Liver (tissue), 8 donors: ENCODE measurements at regions not wholly inside any gene's neighbourhood (a gene's known extent, or its start where the extent isn't known, plus 50 kb on each side); places are given as distances from the start of the nearest gene placed in this dataset.

Source experiments
- DNase-seq: peaks from one replicate; pipeline ENCODE4 v3.0.0-alpha.2; 2017; ENCODE audit warnings: low spot score
- H3K27ac ChIP-seq, 2 donors: one replicate each; pipeline ENCODE4 v1.7.0; 2013; ENCODE audit warnings: inconsistent platforms in 2 of 2, low read length in 2 of 2, control low read depth in 1 of 2, low read depth in 1 of 2, mild to moderate bottlenecking in 1 of 2
- H3K27me3 ChIP-seq, 4 donors: one replicate each; pipeline versions ENCODE4 v1.6.1 to v1.7.0; 2013; ENCODE audit warnings: low read length in 3 of 4, inconsistent platforms in 1 of 4, mild to moderate bottlenecking in 1 of 4, moderate library complexity in 1 of 4; ENCODE audit not compliant: control insufficient read depth in 4 of 4, insufficient read depth in 4 of 4
- H3K36me3 ChIP-seq, 4 donors: one replicate each; pipeline versions ENCODE4 v1.6.1 to v1.7.0; 2013; ENCODE audit warnings: low read length in 3 of 4, mild to moderate bottlenecking in 3 of 4, low read depth in 1 of 4, moderate library complexity in 1 of 4; ENCODE audit not compliant: control insufficient read depth in 4 of 4, insufficient read depth in 3 of 4
- H3K4me1 ChIP-seq, 4 donors: one replicate each; pipeline versions ENCODE4 v1.6.1 to v1.7.0; 2013; ENCODE audit warnings: low read length in 3 of 4, mild to moderate bottlenecking in 3 of 4, moderate library complexity in 1 of 4; ENCODE audit not compliant: control insufficient read depth in 4 of 4, insufficient read depth in 4 of 4
- H3K4me3 ChIP-seq, 3 donors: one replicate each; pipeline versions ENCODE4 v1.6.1 to v1.7.0; 2013; ENCODE audit warnings: low read length in 3 of 3, control low read depth in 1 of 3, low read depth in 1 of 3, mild to moderate bottlenecking in 1 of 3
- H3K9ac ChIP-seq, 2 donors: one replicate each; pipeline ENCODE4 v1.7.0; 2013; ENCODE audit warnings: low read length in 2 of 2, mild to moderate bottlenecking in 2 of 2, moderate library complexity in 2 of 2, control low read depth in 1 of 2, low read depth in 1 of 2
- H3K9me3 ChIP-seq, 4 donors: one replicate each; pipeline versions ENCODE4 v1.6.1 to v1.7.0; 2013; ENCODE audit warnings: low read length in 3 of 4; ENCODE audit not compliant: control insufficient read depth in 4 of 4
- EGR1 ChIP-seq, 2 donors: IDR thresholded peaks; 2 replicates each; pipeline ENCODE4 v1.6.1; 2016 to 2018; ENCODE audit warnings: antibody characterized with exemption in 2 of 2, low read depth in 2 of 2
- FOXA1 ChIP-seq: IDR thresholded peaks from 2 replicates; pipeline ENCODE4 v1.6.1; 2016; ENCODE audit warnings: antibody characterized with exemption
- FOXA2 ChIP-seq: IDR thresholded peaks from 2 replicates; pipeline ENCODE4 v1.6.1; 2016; ENCODE audit warnings: antibody characterized with exemption
- GABPA ChIP-seq, 2 donors: IDR thresholded peaks in 1 of 2; conservative IDR thresholded peaks in 1 of 2; 2 replicates each; pipeline ENCODE4 v1.6.1; 2016; ENCODE audit warnings: antibody characterized with exemption in 2 of 2, mild to moderate bottlenecking in 1 of 2, moderate library complexity in 1 of 2
- HNF4A ChIP-seq, 2 donors: conservative IDR thresholded peaks; 2 replicates each; pipeline ENCODE4 v1.6.1; 2016; ENCODE audit warnings: antibody characterized with exemption in 2 of 2, mild to moderate bottlenecking in 2 of 2
- HNF4G ChIP-seq: IDR thresholded peaks from 2 replicates; pipeline ENCODE4 v1.6.1; 2016; ENCODE audit warnings: antibody characterized with exemption
- JUND ChIP-seq, 2 donors: IDR thresholded peaks; 2 replicates each; pipeline ENCODE4 v1.6.1; 2016; ENCODE audit warnings: antibody characterized with exemption in 2 of 2
- NR2F2 ChIP-seq: IDR thresholded peaks from 2 replicates; pipeline ENCODE4 v1.6.1; 2016; ENCODE audit warnings: antibody characterized with exemption
- RAD21 ChIP-seq, 2 donors: IDR thresholded peaks; 2 replicates each; pipeline ENCODE4 v1.6.1; 2016; ENCODE audit warnings: antibody characterized with exemption in 2 of 2, mild to moderate bottlenecking in 2 of 2
- SP1 ChIP-seq: IDR thresholded peaks from 2 replicates; pipeline ENCODE4 v1.6.1; 2018; ENCODE audit warnings: antibody characterized with exemption, mild to moderate bottlenecking
- TAF1 ChIP-seq: conservative IDR thresholded peaks from 2 replicates; pipeline ENCODE4 v1.6.1; 2016; ENCODE audit warnings: antibody characterized with exemption, mild to moderate bottlenecking
- YY1 ChIP-seq: IDR thresholded peaks from 2 replicates; pipeline ENCODE4 v1.6.1; 2016; ENCODE audit warnings: antibody characterized with exemption, mild to moderate bottlenecking
- WGBS: extraction: QIAGEN DNeasy Blood & Tissue Kit; methylation state at CpG from one replicate; pipeline ENCODE4 v1.1.7; 2013; 5-methylcytosine and 5-hydroxymethylcytosine counted together
- TF ChIP-seq, protein P1 (sequence below): IDR thresholded peaks from 2 replicates; pipeline ENCODE4 v1.6.1; 2016; ENCODE audit warnings: antibody characterized with exemption
- TF ChIP-seq, protein P2 (sequence below): IDR thresholded peaks from 2 replicates; pipeline ENCODE4 v1.6.1; 2016; ENCODE audit warnings: antibody characterized with exemption, mild to moderate bottlenecking
- TF ChIP-seq, protein P3 (sequence below): IDR thresholded peaks from 2 replicates; pipeline ENCODE4 v1.6.1; 2016; ENCODE audit warnings: antibody characterized with exemption
- TF ChIP-seq, protein P4 (sequence below): fragments of 150-350 bp; IDR thresholded peaks from 2 replicates; pipeline ENCODE4 v1.5.1; 2017; ENCODE audit warnings: improper control_type of control experiment, low read depth, low read length; ENCODE audit not compliant: missing input control
- TF ChIP-seq, protein P5 (sequence below): IDR thresholded peaks from 2 replicates; pipeline ENCODE4 v1.6.1; 2016; ENCODE audit warnings: antibody characterized with exemption
- donor health status: healthy.
- donor health status: healthy.
- donor health status: healthy.
- donor health status: healthy.
- donor health status: healthy.

DNA sequence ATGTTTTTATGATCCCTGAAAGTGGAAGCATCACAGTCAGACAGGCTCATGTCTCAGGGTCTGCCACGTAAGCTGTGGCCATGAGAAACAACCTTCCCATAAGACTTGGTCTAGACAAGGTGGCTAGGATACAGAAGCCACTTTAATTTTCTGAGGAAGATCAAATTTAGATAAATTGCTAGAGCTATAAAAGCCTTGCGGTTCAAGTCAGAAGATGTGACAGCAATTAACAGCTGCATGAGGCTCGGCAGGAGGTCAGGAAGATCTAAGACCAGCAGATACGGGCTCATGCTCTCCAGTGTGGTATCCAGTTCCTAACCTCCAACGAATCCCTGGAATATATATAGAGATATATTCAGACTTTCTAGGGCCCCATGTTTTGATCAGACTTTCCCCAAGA, 577.1 kb downstream of the PLPP3 start:
- WGBS: 80% methylated on average over 5 of the region's 5 CpGs
- H3K9me3 ChIP-seq: peaks cover 0 to 3% (median 0%) of the 10 kb centered on the region in 4 donors
- no peaks in the 10 kb centered on the region for H3K4me1 ChIP-seq

DNA sequence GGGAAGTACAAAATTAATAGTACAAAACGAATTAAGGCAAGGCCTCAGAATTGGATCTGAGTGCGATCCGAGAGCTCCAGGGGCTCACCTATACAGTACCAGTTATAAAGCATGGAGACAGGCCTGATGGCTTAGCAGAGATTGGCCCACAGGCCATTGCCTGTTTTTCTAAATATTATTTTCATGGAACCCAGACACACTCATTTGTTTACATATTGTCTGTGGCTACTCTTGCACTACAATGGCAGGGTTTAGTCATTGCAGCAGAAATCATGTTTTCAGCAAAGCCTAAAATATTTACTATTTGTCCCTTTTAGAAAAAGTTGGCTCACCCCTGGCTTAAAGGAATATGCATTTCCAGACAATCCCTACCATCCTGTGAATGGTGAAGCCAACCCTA, 578.9 kb downstream of the PLPP3 start:
- no peak for DNase-seq
- Histone ChIP-seq H3K9ac (no peak overlapping the region), H3K4me1 (no peaks in the 10 kb centered on the region), H3K27ac (no peak overlapping the region), H3K4me3 (no peak overlapping the region), H3K36me3 (no peaks in the 10 kb centered on the region), H3K27me3 (no peaks in the 10 kb centered on the region), H3K9me3 (no peaks in the 10 kb centered on the region)
- no peak for TF ChIP-seq FOXA2
- TF ChIP-seq JUND (IDR thresholded peaks at IDR 0.05): no peak
- TF ChIP-seq EGR1 (IDR thresholded peaks at IDR 0.05; ENCODE audit: low read depth in 2 of 2): no peak
- TF ChIP-seq TAF1: no peak
- TF ChIP-seq HNF4G: no peak
- no peak for TF ChIP-seq GABPA (IDR thresholded peaks at IDR 0.05 in 1 of 2, conservative IDR thresholded peaks at IDR 0.05 in 1 of 2)
- no peak for TF ChIP-seq HNF4A (conservative IDR thresholded peaks at IDR 0.05)
- no peak for TF ChIP-seq NR2F2
- TF ChIP-seq SP1: no peak
- TF ChIP-seq, protein P1, sequence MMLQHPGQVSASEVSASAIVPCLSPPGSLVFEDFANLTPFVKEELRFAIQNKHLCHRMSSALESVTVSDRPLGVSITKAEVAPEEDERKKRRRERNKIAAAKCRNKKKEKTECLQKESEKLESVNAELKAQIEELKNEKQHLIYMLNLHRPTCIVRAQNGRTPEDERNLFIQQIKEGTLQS: no peak
- no peak for TF ChIP-seq FOXA1
- TF ChIP-seq YY1: no peak
- 94% methylated on average over 3 of the region's 3 CpGs for WGBS

More for the DNA sequence above, 577.1 kb downstream of the PLPP3 start:
- H3K4me3 ChIP-seq: no peak overlapping the region
- no peak for TF ChIP-seq EGR1 (IDR thresholded peaks at IDR 0.05; ENCODE audit: low read depth in 2 of 2)
- no peak for TF ChIP-seq NR2F2
- TF ChIP-seq YY1: no peak
- TF ChIP-seq, protein P2, sequence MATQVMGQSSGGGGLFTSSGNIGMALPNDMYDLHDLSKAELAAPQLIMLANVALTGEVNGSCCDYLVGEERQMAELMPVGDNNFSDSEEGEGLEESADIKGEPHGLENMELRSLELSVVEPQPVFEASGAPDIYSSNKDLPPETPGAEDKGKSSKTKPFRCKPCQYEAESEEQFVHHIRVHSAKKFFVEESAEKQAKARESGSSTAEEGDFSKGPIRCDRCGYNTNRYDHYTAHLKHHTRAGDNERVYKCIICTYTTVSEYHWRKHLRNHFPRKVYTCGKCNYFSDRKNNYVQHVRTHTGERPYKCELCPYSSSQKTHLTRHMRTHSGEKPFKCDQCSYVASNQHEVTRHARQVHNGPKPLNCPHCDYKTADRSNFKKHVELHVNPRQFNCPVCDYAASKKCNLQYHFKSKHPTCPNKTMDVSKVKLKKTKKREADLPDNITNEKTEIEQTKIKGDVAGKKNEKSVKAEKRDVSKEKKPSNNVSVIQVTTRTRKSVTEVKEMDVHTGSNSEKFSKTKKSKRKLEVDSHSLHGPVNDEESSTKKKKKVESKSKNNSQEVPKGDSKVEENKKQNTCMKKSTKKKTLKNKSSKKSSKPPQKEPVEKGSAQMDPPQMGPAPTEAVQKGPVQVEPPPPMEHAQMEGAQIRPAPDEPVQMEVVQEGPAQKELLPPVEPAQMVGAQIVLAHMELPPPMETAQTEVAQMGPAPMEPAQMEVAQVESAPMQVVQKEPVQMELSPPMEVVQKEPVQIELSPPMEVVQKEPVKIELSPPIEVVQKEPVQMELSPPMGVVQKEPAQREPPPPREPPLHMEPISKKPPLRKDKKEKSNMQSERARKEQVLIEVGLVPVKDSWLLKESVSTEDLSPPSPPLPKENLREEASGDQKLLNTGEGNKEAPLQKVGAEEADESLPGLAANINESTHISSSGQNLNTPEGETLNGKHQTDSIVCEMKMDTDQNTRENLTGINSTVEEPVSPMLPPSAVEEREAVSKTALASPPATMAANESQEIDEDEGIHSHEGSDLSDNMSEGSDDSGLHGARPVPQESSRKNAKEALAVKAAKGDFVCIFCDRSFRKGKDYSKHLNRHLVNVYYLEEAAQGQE: no peak
- TF ChIP-seq GABPA (IDR thresholded peaks at IDR 0.05 in 1 of 2, conservative IDR thresholded peaks at IDR 0.05 in 1 of 2): no peak
- TF ChIP-seq, protein P3, sequence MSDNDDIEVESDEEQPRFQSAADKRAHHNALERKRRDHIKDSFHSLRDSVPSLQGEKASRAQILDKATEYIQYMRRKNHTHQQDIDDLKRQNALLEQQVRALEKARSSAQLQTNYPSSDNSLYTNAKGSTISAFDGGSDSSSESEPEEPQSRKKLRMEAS: no peak
- TF ChIP-seq FOXA1: no peak
- TF ChIP-seq, protein P4, sequence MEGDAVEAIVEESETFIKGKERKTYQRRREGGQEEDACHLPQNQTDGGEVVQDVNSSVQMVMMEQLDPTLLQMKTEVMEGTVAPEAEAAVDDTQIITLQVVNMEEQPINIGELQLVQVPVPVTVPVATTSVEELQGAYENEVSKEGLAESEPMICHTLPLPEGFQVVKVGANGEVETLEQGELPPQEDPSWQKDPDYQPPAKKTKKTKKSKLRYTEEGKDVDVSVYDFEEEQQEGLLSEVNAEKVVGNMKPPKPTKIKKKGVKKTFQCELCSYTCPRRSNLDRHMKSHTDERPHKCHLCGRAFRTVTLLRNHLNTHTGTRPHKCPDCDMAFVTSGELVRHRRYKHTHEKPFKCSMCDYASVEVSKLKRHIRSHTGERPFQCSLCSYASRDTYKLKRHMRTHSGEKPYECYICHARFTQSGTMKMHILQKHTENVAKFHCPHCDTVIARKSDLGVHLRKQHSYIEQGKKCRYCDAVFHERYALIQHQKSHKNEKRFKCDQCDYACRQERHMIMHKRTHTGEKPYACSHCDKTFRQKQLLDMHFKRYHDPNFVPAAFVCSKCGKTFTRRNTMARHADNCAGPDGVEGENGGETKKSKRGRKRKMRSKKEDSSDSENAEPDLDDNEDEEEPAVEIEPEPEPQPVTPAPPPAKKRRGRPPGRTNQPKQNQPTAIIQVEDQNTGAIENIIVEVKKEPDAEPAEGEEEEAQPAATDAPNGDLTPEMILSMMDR: no peak
- no peak for TF ChIP-seq TAF1
- TF ChIP-seq RAD21 (IDR thresholded peaks at IDR 0.05): no peak
- TF ChIP-seq HNF4A (conservative IDR thresholded peaks at IDR 0.05): no peak
- TF ChIP-seq, protein P5, sequence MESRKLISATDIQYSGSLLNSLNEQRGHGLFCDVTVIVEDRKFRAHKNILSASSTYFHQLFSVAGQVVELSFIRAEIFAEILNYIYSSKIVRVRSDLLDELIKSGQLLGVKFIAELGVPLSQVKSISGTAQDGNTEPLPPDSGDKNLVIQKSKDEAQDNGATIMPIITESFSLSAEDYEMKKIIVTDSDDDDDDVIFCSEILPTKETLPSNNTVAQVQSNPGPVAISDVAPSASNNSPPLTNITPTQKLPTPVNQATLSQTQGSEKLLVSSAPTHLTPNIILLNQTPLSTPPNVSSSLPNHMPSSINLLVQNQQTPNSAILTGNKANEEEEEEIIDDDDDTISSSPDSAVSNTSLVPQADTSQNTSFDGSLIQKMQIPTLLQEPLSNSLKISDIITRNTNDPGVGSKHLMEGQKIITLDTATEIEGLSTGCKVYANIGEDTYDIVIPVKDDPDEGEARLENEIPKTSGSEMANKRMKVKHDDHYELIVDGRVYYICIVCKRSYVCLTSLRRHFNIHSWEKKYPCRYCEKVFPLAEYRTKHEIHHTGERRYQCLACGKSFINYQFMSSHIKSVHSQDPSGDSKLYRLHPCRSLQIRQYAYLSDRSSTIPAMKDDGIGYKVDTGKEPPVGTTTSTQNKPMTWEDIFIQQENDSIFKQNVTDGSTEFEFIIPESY: no peak
- TF ChIP-seq JUND (IDR thresholded peaks at IDR 0.05): no peak
- no peak for TF ChIP-seq SP1
- TF ChIP-seq HNF4G: no peak
- TF ChIP-seq FOXA2: no peak
- TF ChIP-seq, protein P1: no peak
- DNase-seq: no peak
- H3K27ac ChIP-seq: no peak overlapping the region
- H3K9ac ChIP-seq: no peak overlapping the region
- H3K36me3 ChIP-seq: no peaks in the 10 kb centered on the region
- H3K27me3 ChIP-seq: no peaks in the 10 kb centered on the region
